Esophagus squamous epithelium (tissue), 4 donors: ENCODE measurements at regions not wholly inside any gene's neighbourhood (a gene's known extent, or its start where the extent isn't known, plus 50 kb on each side); places are given as distances from the start of the nearest gene placed in this dataset.

Experiments used
- CTCF ChIP-seq, 6 experiments: fragments of 450-650 bp in 4 of 6; fragments of 200-600 bp in 2 of 6; sonication (generic) in 2 of 6; IDR thresholded peaks; one replicate each; pipeline ENCODE4 v1.5.1; 2016 to 2019; ENCODE audit warnings: antibody characterized with exemption in 6 of 6, mild to moderate bottlenecking in 4 of 6, moderate library complexity in 4 of 6
- POLR2A ChIP-seq, 4 donors: fragments of 450-650 bp; IDR thresholded peaks; one replicate each; pipeline ENCODE4 v1.6.1; 2017; ENCODE audit warnings: antibody characterized with exemption in 4 of 4, mild to moderate bottlenecking in 4 of 4, moderate library complexity in 3 of 4

- TF ChIP-seq CTCF (IDR thresholded peaks at IDR 0.05) (no peak), POLR2A (IDR thresholded peaks at IDR 0.05) (no peak)
These were observed 281.5 kb upstream of the PHYHIPL start for GRCh38 chr10:58894929-58895328.
